RWPE2 (cell line): ENCODE measurements at regions not wholly inside any gene's neighbourhood (a gene's known extent, or its start where the extent isn't known, plus 50 kb on each side); places are given as distances from the start of the nearest gene placed in this dataset.

Experiments
- ATAC-seq: fragments of 200-7000 bp; cut with Tn5 transposase; 3 replicates; pipeline ENCODE4 v1.9.1; 2021; ENCODE audit warnings: low read depth
- DNase-seq: peaks from one replicate; pipeline ENCODE4 v3.0.0-alpha.2; 2020; ENCODE audit warnings: low spot score
- H3K27ac ChIP-seq: fragments of 450-650 bp; 2 replicates; pipeline ENCODE4 v1.5.1; 2017; ENCODE audit warnings: mild to moderate bottlenecking; ENCODE audit not compliant: poor library complexity, severe bottlenecking
- H3K27me3 ChIP-seq: fragments of 250-450 bp; sonication (Bioruptor Pico); 2 replicates; pipeline ENCODE4 v1.5.1; 2021; ENCODE audit warnings: mild to moderate bottlenecking, moderate library complexity; ENCODE audit not compliant: insufficient read depth, poor library complexity, severe bottlenecking
- H3K36me3 ChIP-seq: fragments of 250-450 bp; sonication (Bioruptor Pico); 2 replicates; pipeline ENCODE4 v1.5.1; 2020; ENCODE audit warnings: low read depth, mild to moderate bottlenecking, moderate library complexity
- H3K4me1 ChIP-seq: fragments of 250-450 bp; sonication (Bioruptor Pico); 2 replicates; pipeline ENCODE4 v1.5.1; 2021; ENCODE audit warnings: mild to moderate bottlenecking, moderate library complexity; ENCODE audit not compliant: insufficient read depth, poor library complexity, severe bottlenecking
- H3K4me3 ChIP-seq: fragments of 250-450 bp; sonication (Bioruptor Pico); 2 replicates; pipeline ENCODE4 v1.5.1; 2021; ENCODE audit warnings: mild to moderate bottlenecking, moderate library complexity; ENCODE audit not compliant: severe bottlenecking
- H3K9me3 ChIP-seq: fragments of 250-450 bp; sonication (Bioruptor Pico); 2 replicates; pipeline ENCODE4 v1.5.1; 2021; ENCODE audit warnings: mild to moderate bottlenecking, moderate library complexity; ENCODE audit not compliant: severe bottlenecking
- CTCF ChIP-seq: fragments of 450-650 bp; IDR thresholded peaks from one replicate; pipeline ENCODE4 v1.5.1; 2017; ENCODE audit warnings: mild to moderate bottlenecking, moderate library complexity; ENCODE audit not compliant: poor library complexity, severe bottlenecking

GRCh38 chr1:219042769-219043168, 130.9 kb upstream of the LYPLAL1 start:
- no peak for DNase-seq
- H3K9me3 ChIP-seq, result no peaks in the 10 kb centered on the region
- no peak overlapping the region for H3K27ac ChIP-seq
- no peak for ATAC-seq
- no peaks in the 10 kb centered on the region for H3K36me3 ChIP-seq
- no peak overlapping the region for H3K4me3 ChIP-seq
- TF ChIP-seq CTCF, result no peak
- H3K4me1 ChIP-seq, result no peaks in the 10 kb centered on the region
- no peaks in the 10 kb centered on the region for H3K27me3 ChIP-seq

GRCh38 chr1:219045246-219045645, 128.4 kb upstream of the LYPLAL1 start:
- Histone ChIP-seq H3K4me1 (no peaks in the 10 kb centered on the region), H3K9me3 (no peaks in the 10 kb centered on the region), H3K27me3 (no peaks in the 10 kb centered on the region), H3K4me3 (no peak overlapping the region), H3K27ac (no peak overlapping the region), H3K36me3 (no peaks in the 10 kb centered on the region)
- no peak for DNase-seq
- TF ChIP-seq CTCF, result no peak
- no peak for ATAC-seq

- Histone ChIP-seq H3K9me3 (no peaks in the 10 kb centered on the region), H3K4me3 (no peak overlapping the region), H3K36me3 (no peaks in the 10 kb centered on the region), H3K27me3 (no peaks in the 10 kb centered on the region), H3K27ac (no peak overlapping the region), H3K4me1 (no peaks in the 10 kb centered on the region)
- ATAC-seq, result no peak
- no peak for TF ChIP-seq CTCF
- DNase-seq, result no peak
Observed at GRCh38 chr1:219049501-219049900, 124.2 kb upstream of the LYPLAL1 start.

- Histone ChIP-seq H3K27me3 (no peaks in the 10 kb centered on the region), H3K9me3 (no peaks in the 10 kb centered on the region), H3K36me3 (no peaks in the 10 kb centered on the region), H3K4me3 (no peak overlapping the region), H3K27ac (no peak overlapping the region), H3K4me1 (no peaks in the 10 kb centered on the region)
- no peak for DNase-seq
- TF ChIP-seq CTCF, result no peak
- no peak for ATAC-seq
Observed at GRCh38 chr1:219050086-219050821, 123.4 kb upstream of the LYPLAL1 start.

GRCh38 chr1:219050822-219051125, 122.9 kb upstream of the LYPLAL1 start:
- ATAC-seq, result no peak

More at GRCh38 chr1:219050822-219051125, 122.9 kb upstream of the LYPLAL1 start:
- Histone ChIP-seq H3K36me3 (no peaks in the 10 kb centered on the region), H3K4me1 (no peaks in the 10 kb centered on the region), H3K27ac (no peak overlapping the region), H3K27me3 (no peaks in the 10 kb centered on the region), H3K9me3 (no peaks in the 10 kb centered on the region), H3K4me3 (no peak overlapping the region)
- DNase-seq, result no peak
- TF ChIP-seq CTCF, result no peak
